Neural progenitor cell (in vitro differentiated cells): ENCODE measurements at regions not wholly inside any gene's neighbourhood (a gene's known extent, or its start where the extent isn't known, plus 50 kb on each side); places are given as distances from the start of the nearest gene placed in this dataset.

Experiments
- EZH2 ChIP-seq: fragments of 200-600 bp; sonication (generic); IDR thresholded peaks from 2 replicates; pipeline ENCODE4 v1.6.1; 2017; ENCODE audit warnings: antibody characterized with exemption, mild to moderate bottlenecking, moderate library complexity
- EZH2phosphoT487 ChIP-seq: fragments of 200-600 bp; sonication (generic); IDR thresholded peaks from 2 replicates; pipeline ENCODE4 v1.6.1; 2017; ENCODE audit warnings: antibody characterized with exemption
- TF ChIP-seq, protein P1 (sequence below): fragments of 200-600 bp; sonication (generic); IDR thresholded peaks from 2 replicates; pipeline ENCODE4 v1.5.1; 2017; ENCODE audit warnings: antibody characterized with exemption, mild to moderate bottlenecking

DNA sequence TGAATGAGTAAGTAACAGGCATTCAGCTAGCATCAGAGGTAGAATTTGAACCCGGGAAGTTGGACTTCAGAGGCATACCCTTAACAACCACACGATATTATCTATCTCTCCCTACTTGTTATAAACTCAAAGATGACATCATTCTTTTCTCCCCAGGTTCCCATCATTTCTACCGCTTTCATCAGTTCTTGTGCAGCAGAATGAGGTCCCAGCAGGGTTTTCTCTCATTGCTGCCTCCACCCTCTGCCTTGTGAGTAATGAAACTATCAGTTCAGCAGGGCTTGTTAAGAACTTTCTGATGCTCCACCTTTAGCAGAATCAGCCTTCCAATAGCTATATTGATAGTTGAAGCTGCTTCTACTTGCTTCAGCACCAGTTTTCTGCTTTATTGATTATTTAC is 487.5 kb upstream of the KCNMB2 start:
- TF ChIP-seq EZH2phosphoT487 (no peak), EZH2 (no peak)
- TF ChIP-seq, protein P1, sequence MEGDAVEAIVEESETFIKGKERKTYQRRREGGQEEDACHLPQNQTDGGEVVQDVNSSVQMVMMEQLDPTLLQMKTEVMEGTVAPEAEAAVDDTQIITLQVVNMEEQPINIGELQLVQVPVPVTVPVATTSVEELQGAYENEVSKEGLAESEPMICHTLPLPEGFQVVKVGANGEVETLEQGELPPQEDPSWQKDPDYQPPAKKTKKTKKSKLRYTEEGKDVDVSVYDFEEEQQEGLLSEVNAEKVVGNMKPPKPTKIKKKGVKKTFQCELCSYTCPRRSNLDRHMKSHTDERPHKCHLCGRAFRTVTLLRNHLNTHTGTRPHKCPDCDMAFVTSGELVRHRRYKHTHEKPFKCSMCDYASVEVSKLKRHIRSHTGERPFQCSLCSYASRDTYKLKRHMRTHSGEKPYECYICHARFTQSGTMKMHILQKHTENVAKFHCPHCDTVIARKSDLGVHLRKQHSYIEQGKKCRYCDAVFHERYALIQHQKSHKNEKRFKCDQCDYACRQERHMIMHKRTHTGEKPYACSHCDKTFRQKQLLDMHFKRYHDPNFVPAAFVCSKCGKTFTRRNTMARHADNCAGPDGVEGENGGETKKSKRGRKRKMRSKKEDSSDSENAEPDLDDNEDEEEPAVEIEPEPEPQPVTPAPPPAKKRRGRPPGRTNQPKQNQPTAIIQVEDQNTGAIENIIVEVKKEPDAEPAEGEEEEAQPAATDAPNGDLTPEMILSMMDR: no peak
